Endodermal cell (in vitro differentiated cells): ENCODE measurements at regions not wholly inside any gene's neighbourhood (a gene's known extent, or its start where the extent isn't known, plus 50 kb on each side); places are given as distances from the start of the nearest gene placed in this dataset.

ENCODE experiments used
- DNase-seq: peaks from one replicate; pipeline ENCODE4 v3.0.0-alpha.2; 2017
- H3K27ac ChIP-seq: 2 replicates; pipeline ENCODE4 v1.5.1; 2013; ENCODE audit warnings: mild to moderate bottlenecking, low read depth, low read length, moderate library complexity
- H3K27me3 ChIP-seq: 2 replicates; pipeline ENCODE4 v1.6.1; 2013; ENCODE audit warnings: mild to moderate bottlenecking, low read length, moderate library complexity; ENCODE audit not compliant: insufficient read depth, control insufficient read depth, poor library complexity, severe bottlenecking
- H3K36me3 ChIP-seq: 2 replicates; pipeline ENCODE4 v1.7.0; 2013; ENCODE audit warnings: mild to moderate bottlenecking, low read length, moderate library complexity; ENCODE audit not compliant: control insufficient read depth, insufficient read depth
- H3K4me1 ChIP-seq: one replicate; pipeline ENCODE4 v1.7.0; 2013; ENCODE audit warnings: low read length; ENCODE audit not compliant: control insufficient read depth, insufficient read depth
- H3K4me3 ChIP-seq: 2 replicates; pipeline ENCODE4 v1.5.1; 2013; ENCODE audit warnings: mild to moderate bottlenecking, low read length, moderate library complexity
- H3K9ac ChIP-seq: 2 replicates; pipeline ENCODE4 v1.6.1; 2013; ENCODE audit warnings: mild to moderate bottlenecking, low read length, moderate library complexity; ENCODE audit not compliant: poor library complexity, severe bottlenecking; ENCODE audit errors: extremely low read depth
- H3K9me3 ChIP-seq: 2 replicates; pipeline ENCODE4 v1.6.1; 2013; ENCODE audit warnings: mild to moderate bottlenecking, low read length, moderate library complexity; ENCODE audit not compliant: control insufficient read depth
- H3K27ac Mint-ChIP-seq: 2 replicates; pipeline ENCODE4 v1.8.0; 2020; ENCODE audit warnings: mixed read lengths
- H3K27me3 Mint-ChIP-seq: 2 replicates; pipeline ENCODE4 v1.8.0; 2021; ENCODE audit warnings: mild to moderate bottlenecking, mixed read lengths; ENCODE audit not compliant: insufficient read depth
- H3K36me3 Mint-ChIP-seq: 2 replicates; pipeline ENCODE4 v1.8.0; 2020; ENCODE audit warnings: low read depth, mixed read lengths
- H3K4me1 Mint-ChIP-seq: 2 replicates; pipeline ENCODE4 v1.8.0; 2020; ENCODE audit warnings: mixed read lengths
- H3K4me3 Mint-ChIP-seq: 2 replicates; pipeline ENCODE4 v1.8.0; 2020; ENCODE audit warnings: mild to moderate bottlenecking, moderate library complexity, mixed read lengths
- H3K9me3 Mint-ChIP-seq: 2 replicates; pipeline ENCODE4 v1.8.0; 2020; ENCODE audit warnings: mild to moderate bottlenecking, mixed read lengths
- CTCF ChIP-seq: fragments of 200-600 bp; sonication (generic); conservative IDR thresholded peaks from 2 replicates; pipeline ENCODE4 v1.5.0; 2021; ENCODE audit warnings: antibody characterized with exemption, mild to moderate bottlenecking
- WGBS, 2 experiments: methylation state at CpG; one replicate each; pipeline versions ENCODE4 v1.1.5 to v1.1.7; 2013; ENCODE audit warnings: missing lambda C conversion rate in 2 of 2, mixed read lengths in 1 of 2; ENCODE audit not compliant: insufficient coverage in 1 of 2, insufficient read length in 1 of 2; 5-methylcytosine and 5-hydroxymethylcytosine counted together

GRCh38 chr6:156311291-156311690, 465.9 kb upstream of the ARID1B start:
- Mint-ChIP-seq H3K9me3 (no peaks in the 10 kb centered on the region), H3K36me3 (no peaks in the 10 kb centered on the region), H3K4me1 (peaks cover 9% of the 10 kb centered on the region), H3K27me3 (no peaks in the 10 kb centered on the region), H3K27ac (no peak overlapping the region), H3K4me3 (no peak overlapping the region)
- Histone ChIP-seq H3K4me3 (no peak overlapping the region), H3K4me1 (no peaks in the 10 kb centered on the region), H3K9ac (no peak overlapping the region), H3K27ac (no peak overlapping the region), H3K9me3 (no peaks in the 10 kb centered on the region), H3K36me3 (no peaks in the 10 kb centered on the region), H3K27me3 (no peaks in the 10 kb centered on the region)
- no peak for DNase-seq
- no peak for TF ChIP-seq CTCF

GRCh38 chr6:156310701-156311100, 466.5 kb upstream of the ARID1B start:
- Mint-ChIP-seq H3K36me3 (no peaks in the 10 kb centered on the region), H3K27me3 (no peaks in the 10 kb centered on the region), H3K9me3 (no peaks in the 10 kb centered on the region), H3K4me3 (no peak overlapping the region), H3K27ac (no peak overlapping the region), H3K4me1 (peaks cover 8% of the 10 kb centered on the region)
- Histone ChIP-seq H3K9me3 (no peaks in the 10 kb centered on the region), H3K9ac (no peak overlapping the region), H3K27me3 (no peaks in the 10 kb centered on the region), H3K36me3 (no peaks in the 10 kb centered on the region), H3K27ac (no peak overlapping the region), H3K4me3 (no peak overlapping the region), H3K4me1 (no peaks in the 10 kb centered on the region)
- 73 to 83% methylated on average over 5 to 6 of the region's 6 CpGs for WGBS, 2 experiments
- no peak for DNase-seq
- no peak for TF ChIP-seq CTCF

- no peaks in the 10 kb centered on the region for H3K36me3 ChIP-seq
- 91 to 100% methylated on average over 5 to 7 of the region's 7 CpGs for WGBS, 2 experiments
- no peak overlapping the region for H3K9ac ChIP-seq
- H3K9me3 ChIP-seq = no peaks in the 10 kb centered on the region
- H3K36me3 Mint-ChIP-seq = no peaks in the 10 kb centered on the region
- H3K4me1 Mint-ChIP-seq = peaks cover 8% of the 10 kb centered on the region
- H3K4me3 ChIP-seq = no peak overlapping the region
- DNase-seq = no peak
- no peak overlapping the region for H3K27ac Mint-ChIP-seq
- H3K27me3 Mint-ChIP-seq = no peaks in the 10 kb centered on the region
- no peaks in the 10 kb centered on the region for H3K9me3 Mint-ChIP-seq
- H3K27me3 ChIP-seq = no peaks in the 10 kb centered on the region
- no peak overlapping the region for H3K27ac ChIP-seq
- H3K4me3 Mint-ChIP-seq = no peak overlapping the region
- TF ChIP-seq CTCF = no peak
- no peaks in the 10 kb centered on the region for H3K4me1 ChIP-seq
These were observed 468.2 kb upstream of the ARID1B start for GRCh38 chr6:156309017-156309416.
